Ishikawa (cell line): ENCODE measurements at regions not wholly inside any gene's neighbourhood (a gene's known extent, or its start where the extent isn't known, plus 50 kb on each side); places are given as distances from the start of the nearest gene placed in this dataset.

ENCODE experiments used
- CEBPB ChIP-seq: IDR thresholded peaks from 2 replicates; pipeline ENCODE4 v1.6.1; 2012
- CREB1 ChIP-seq: IDR thresholded peaks from 2 replicates; pipeline ENCODE4 v1.6.1; 2012; ENCODE audit warnings: low read depth
- EGR1 ChIP-seq: IDR thresholded peaks from 2 replicates; pipeline ENCODE4 v1.6.1; 2012
- EP300 ChIP-seq: IDR thresholded peaks from 2 replicates; pipeline ENCODE4 v1.6.1; 2012; ENCODE audit warnings: borderline replicate concordance
- MAX ChIP-seq: IDR thresholded peaks from 2 replicates; pipeline ENCODE4 v1.6.1; 2012
- NFIC ChIP-seq: IDR thresholded peaks from 2 replicates; pipeline ENCODE4 v1.6.1; 2012
- RAD21 ChIP-seq: IDR thresholded peaks from 2 replicates; pipeline ENCODE4 v1.6.1; 2012; ENCODE audit warnings: low read depth
- TAF1 ChIP-seq: IDR thresholded peaks from 2 replicates; pipeline ENCODE4 v1.6.1; 2012; ENCODE audit warnings: low read depth, mild to moderate bottlenecking
- TEAD4 ChIP-seq: IDR thresholded peaks from 2 replicates; pipeline ENCODE4 v1.6.1; 2012
- YY1 ChIP-seq: IDR thresholded peaks from 2 replicates; pipeline ENCODE4 v1.6.1; 2012; ENCODE audit warnings: low read depth
- ZBTB7A ChIP-seq: IDR thresholded peaks from 2 replicates; pipeline ENCODE4 v1.6.1; 2012; ENCODE audit warnings: low read depth
- TF ChIP-seq, protein P1 (sequence below): IDR thresholded peaks from 2 replicates; pipeline ENCODE4 v1.6.1; 2012; ENCODE audit warnings: low read depth, mild to moderate bottlenecking

DNA sequence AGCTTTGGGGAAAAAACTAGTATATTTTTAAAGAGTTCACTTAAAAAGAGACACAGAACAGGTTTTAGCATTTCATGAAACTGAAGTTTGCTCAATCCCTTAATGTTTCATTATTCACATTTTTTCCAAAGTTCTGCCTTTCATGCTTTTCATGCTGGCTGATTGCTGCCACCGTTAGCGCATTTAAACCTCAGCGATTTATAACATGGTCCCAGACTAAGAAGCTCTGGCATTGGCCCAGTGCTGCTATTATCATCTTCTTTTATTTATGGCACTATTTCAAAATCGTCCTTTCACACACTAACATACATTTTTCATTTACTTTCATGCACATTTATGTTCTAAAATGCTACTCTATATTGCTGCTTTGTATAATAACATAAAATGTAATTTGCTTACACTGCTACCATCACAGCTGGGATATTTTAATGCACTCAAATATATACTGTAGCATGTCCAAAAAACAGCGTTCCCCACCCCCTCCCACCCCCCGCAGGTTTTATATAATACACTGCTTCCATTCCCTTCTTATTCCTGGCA lies 141.9 kb downstream of the MPP7 start:
- TF ChIP-seq TEAD4 (no peak), TAF1 (no peak), EGR1 (no peak), CREB1 (no peak), EP300 (no peak), MAX (no peak), ZBTB7A (no peak), NFIC (no peak), RAD21 (no peak), YY1 (no peak), CEBPB (no peak)
- TF ChIP-seq, protein P1, sequence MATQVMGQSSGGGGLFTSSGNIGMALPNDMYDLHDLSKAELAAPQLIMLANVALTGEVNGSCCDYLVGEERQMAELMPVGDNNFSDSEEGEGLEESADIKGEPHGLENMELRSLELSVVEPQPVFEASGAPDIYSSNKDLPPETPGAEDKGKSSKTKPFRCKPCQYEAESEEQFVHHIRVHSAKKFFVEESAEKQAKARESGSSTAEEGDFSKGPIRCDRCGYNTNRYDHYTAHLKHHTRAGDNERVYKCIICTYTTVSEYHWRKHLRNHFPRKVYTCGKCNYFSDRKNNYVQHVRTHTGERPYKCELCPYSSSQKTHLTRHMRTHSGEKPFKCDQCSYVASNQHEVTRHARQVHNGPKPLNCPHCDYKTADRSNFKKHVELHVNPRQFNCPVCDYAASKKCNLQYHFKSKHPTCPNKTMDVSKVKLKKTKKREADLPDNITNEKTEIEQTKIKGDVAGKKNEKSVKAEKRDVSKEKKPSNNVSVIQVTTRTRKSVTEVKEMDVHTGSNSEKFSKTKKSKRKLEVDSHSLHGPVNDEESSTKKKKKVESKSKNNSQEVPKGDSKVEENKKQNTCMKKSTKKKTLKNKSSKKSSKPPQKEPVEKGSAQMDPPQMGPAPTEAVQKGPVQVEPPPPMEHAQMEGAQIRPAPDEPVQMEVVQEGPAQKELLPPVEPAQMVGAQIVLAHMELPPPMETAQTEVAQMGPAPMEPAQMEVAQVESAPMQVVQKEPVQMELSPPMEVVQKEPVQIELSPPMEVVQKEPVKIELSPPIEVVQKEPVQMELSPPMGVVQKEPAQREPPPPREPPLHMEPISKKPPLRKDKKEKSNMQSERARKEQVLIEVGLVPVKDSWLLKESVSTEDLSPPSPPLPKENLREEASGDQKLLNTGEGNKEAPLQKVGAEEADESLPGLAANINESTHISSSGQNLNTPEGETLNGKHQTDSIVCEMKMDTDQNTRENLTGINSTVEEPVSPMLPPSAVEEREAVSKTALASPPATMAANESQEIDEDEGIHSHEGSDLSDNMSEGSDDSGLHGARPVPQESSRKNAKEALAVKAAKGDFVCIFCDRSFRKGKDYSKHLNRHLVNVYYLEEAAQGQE, result no peak
